A549 (cell line): ENCODE measurements at regions not wholly inside any gene's neighbourhood (a gene's known extent, or its start where the extent isn't known, plus 50 kb on each side); places are given as distances from the start of the nearest gene placed in this dataset.

Source experiments
- ATAC-seq, 2 experiments: fragments of 200-7000 bp in 1 of 2; fragments of >200 bp in 1 of 2; cut with Nextera tagmentation in 1 of 2; cut with Tn5 transposase in 1 of 2; 3 replicates each; pipeline versions ENCODE4 v1.8.0 to v1.9.1; 2018 to 2020; ENCODE audit warnings: mild to moderate bottlenecking in 1 of 2, moderate library complexity in 1 of 2
- CTCF ChIA-PET: fragments of 300-600 bp; sonication (Branson Sonifier 250); formaldehyde crosslinking; extraction: SDS; loops from one replicate; lab custom pipeline; 2021; ENCODE audit warnings: antibody characterized with exemption, inconsistent platforms; lab: Yijun Ruan, JAX
- POLR2A ChIA-PET: fragments of 350-600 bp; formaldehyde crosslinking; extraction: SDS; loops from one replicate; lab custom pipeline; 2021; ENCODE audit warnings: antibody characterized with exemption, inconsistent platforms; lab: Yijun Ruan, JAX
- DNase-seq, 2 experiments: peaks; one replicate each; pipeline versions ENCODE4 v3.0.0 to v3.0.0-alpha.2; 2011 to 2016; ENCODE audit warnings: low read depth in 1 of 2, low spot score in 1 of 2
- FAIRE-seq: peaks from 2 replicates; lab custom pipeline; 2011; peaks lifted over from hg19 to GRCh38; lab: Jason Lieb, UNC
- H3K27ac ChIP-seq, 2 experiments: fragments of >200 bp; sonication (Bioruptor Twin); formaldehyde crosslinking; 3 replicates each; pipeline ENCODE4 v1.5.1; 2016 to 2017
- H3K4me1 ChIP-seq: fragments of >200 bp; sonication (Bioruptor Twin); formaldehyde crosslinking; 3 replicates; pipeline ENCODE4 v1.6.1; 2016
- H3K4me2 ChIP-seq: fragments of >200 bp; sonication (Bioruptor Twin); formaldehyde crosslinking; 3 replicates; pipeline ENCODE4 v1.6.1; 2016
- H3K4me3 ChIP-seq: fragments of >200 bp; sonication (Bioruptor Twin); formaldehyde crosslinking; 3 replicates; pipeline ENCODE4 v1.5.1; 2016
- H3K9me3 ChIP-seq: fragments of >200 bp; sonication (Bioruptor Twin); formaldehyde crosslinking; 3 replicates; pipeline ENCODE4 v1.6.1; 2016
- ATOH8 ChIP-seq: fragments of 250-450 bp; sonication (Bioruptor Pico); IDR thresholded peaks from 2 replicates; pipeline ENCODE4 v1.5.0; 2020; ENCODE audit warnings: low read depth, mild to moderate bottlenecking, moderate library complexity
- BHLHE40 ChIP-seq: IDR thresholded peaks from 2 replicates; pipeline ENCODE4 v1.6.1; 2012; ENCODE audit warnings: low read depth, low read length, inconsistent platforms
- CBX8 ChIP-seq: fragments of 200-600 bp; sonication (generic); IDR thresholded peaks from 2 replicates; pipeline ENCODE4 v1.6.1; 2016
- CHD2 ChIP-seq: fragments of 150-350 bp; IDR thresholded peaks from 2 replicates; pipeline ENCODE4 v1.6.1; 2014; ENCODE audit warnings: low read length; ENCODE audit not compliant: partially characterized antibody
- CHD4 ChIP-seq: fragments of 200-600 bp; sonication (generic); IDR thresholded peaks from 2 replicates; pipeline ENCODE4 v1.6.1; 2016; ENCODE audit warnings: antibody characterized with exemption, mild to moderate bottlenecking, borderline replicate concordance
- CTCF ChIP-seq: fragments of >200 bp; sonication (Bioruptor Twin); formaldehyde crosslinking; IDR thresholded peaks from 3 replicates; pipeline ENCODE4 v1.5.1; 2016
- E2F6 ChIP-seq: IDR thresholded peaks from 2 replicates; pipeline ENCODE4 v1.6.1; 2012; ENCODE audit warnings: low read depth, borderline replicate concordance
- EHF ChIP-seq: fragments of 250-450 bp; sonication (Bioruptor Pico); IDR thresholded peaks from 2 replicates; pipeline ENCODE4 v1.5.0; 2020; ENCODE audit warnings: mild to moderate bottlenecking
- EP300 ChIP-seq, 2 experiments: fragments of >200 bp; sonication (Bioruptor Twin); formaldehyde crosslinking; IDR thresholded peaks; 2 replicates in 1 of 2; 3 replicates in 1 of 2; pipeline ENCODE4 v1.6.1; 2016 to 2017
- ESRRA ChIP-seq: fragments of 150-350 bp; IDR thresholded peaks from 2 replicates; pipeline ENCODE4 v1.6.1; 2014; ENCODE audit warnings: mild to moderate bottlenecking, low read length, borderline replicate concordance
- FOSL2 ChIP-seq, 2 experiments: fragments of 450-650 bp in 1 of 2; fragments of >200 bp in 1 of 2; sonication (Bioruptor Twin) in 1 of 2; formaldehyde crosslinking; IDR thresholded peaks; 2 replicates each; pipeline versions ENCODE4 v1.5.0 to v1.6.1; 2016 to 2020; ENCODE audit warnings: mild to moderate bottlenecking in 1 of 2, moderate library complexity in 1 of 2
- FOXS1 ChIP-seq: fragments of 250-450 bp; sonication (Bioruptor Pico); IDR thresholded peaks from 2 replicates; pipeline ENCODE4 v1.5.0; 2020; ENCODE audit warnings: mild to moderate bottlenecking, moderate library complexity
- HEYL ChIP-seq: fragments of 250-450 bp; sonication (Bioruptor Pico); IDR thresholded peaks from 2 replicates; pipeline ENCODE4 v1.8.0; 2021; ENCODE audit warnings: mild to moderate bottlenecking, moderate library complexity
- HOXA7 ChIP-seq: fragments of 250-450 bp; sonication (Bioruptor Pico); IDR thresholded peaks from 2 replicates; pipeline ENCODE4 v1.5.0; 2020; ENCODE audit warnings: mild to moderate bottlenecking, moderate library complexity
- HOXB13 ChIP-seq: fragments of 250-450 bp; sonication (Bioruptor Pico); IDR thresholded peaks from 2 replicates; pipeline ENCODE4 v1.5.0; 2020; ENCODE audit warnings: low read depth, mild to moderate bottlenecking, moderate library complexity
- KDM1A ChIP-seq: fragments of 200-600 bp; sonication (generic); IDR thresholded peaks from 2 replicates; pipeline ENCODE4 v1.6.1; 2016; ENCODE audit warnings: low read depth, mild to moderate bottlenecking
- KDM5A ChIP-seq: fragments of 200-600 bp; sonication (generic); IDR thresholded peaks from 2 replicates; pipeline ENCODE4 v1.6.1; 2016; ENCODE audit warnings: antibody characterized with exemption, mild to moderate bottlenecking
- MYC ChIP-seq: IDR thresholded peaks from 2 replicates; pipeline ENCODE4 v1.6.1; 2012; ENCODE audit warnings: mild to moderate bottlenecking, inconsistent platforms, low read length, improper control_type of control experiment, borderline replicate concordance
- NPAS2 ChIP-seq: fragments of 250-450 bp; sonication (Bioruptor Pico); IDR thresholded peaks from 2 replicates; pipeline ENCODE4 v1.8.0; 2022; ENCODE audit warnings: mild to moderate bottlenecking, moderate library complexity, borderline replicate concordance
- POLR2AphosphoS2 ChIP-seq: conservative IDR thresholded peaks from 2 replicates; pipeline ENCODE4 v1.6.1; 2012; ENCODE audit warnings: low read length, improper control_type of control experiment, inconsistent platforms
- RAD21 ChIP-seq, 2 experiments: fragments of >200 bp in 1 of 2; sonication (Bioruptor Twin) in 1 of 2; formaldehyde crosslinking in 1 of 2; IDR thresholded peaks in 1 of 2; conservative IDR thresholded peaks in 1 of 2; 2 replicates in 1 of 2; 3 replicates in 1 of 2; pipeline ENCODE4 v1.6.1; 2012 to 2018; ENCODE audit warnings: inconsistent platforms in 1 of 2
- SMC3 ChIP-seq: fragments of >200 bp; sonication (Bioruptor Twin); formaldehyde crosslinking; IDR thresholded peaks from 3 replicates; pipeline ENCODE4 v1.6.1; 2018; ENCODE audit warnings: inconsistent platforms
- USF2 ChIP-seq: fragments of 450-650 bp; IDR thresholded peaks from 2 replicates; pipeline ENCODE4 v1.6.1; 2014; ENCODE audit warnings: antibody characterized with exemption
- WGBS: methylation state at CpG from one replicate; pipeline ENCODE4 v1.1.6; 2017; ENCODE audit errors: missing lambda C conversion rate; 5-methylcytosine and 5-hydroxymethylcytosine counted together

- no peak overlapping the region for H3K4me2 ChIP-seq
- no peaks in the 10 kb centered on the region for H3K4me1 ChIP-seq
- CTCF ChIA-PET = no interaction called here
- DNase-seq (no peak), ATAC-seq (no peak), FAIRE-seq (no peak)
- no peak overlapping the region for H3K4me3 ChIP-seq
- POLR2A ChIA-PET = no interaction called here
- no peak for TF ChIP-seq RAD21 (conservative IDR thresholded peaks at IDR 0.05 in 1 of 2, IDR thresholded peaks at IDR 0.05 in 1 of 2)
- TF ChIP-seq CHD4 = no peak
- TF ChIP-seq POLR2AphosphoS2 = no peak
- TF ChIP-seq HOXB13 (CRISPR knock-in tag) = no peak
- TF ChIP-seq KDM5A = no peak
- no peak for TF ChIP-seq FOXS1 (CRISPR knock-in tag)
- no peak for TF ChIP-seq SMC3
- TF ChIP-seq MYC = no peak
- TF ChIP-seq USF2 = no peak
- no peak for TF ChIP-seq FOSL2 (IDR thresholded peaks at IDR 0.05)
- no peak for TF ChIP-seq FOSL2 (CRISPR knock-in tag; IDR thresholded peaks at IDR 0.05)
- no peak for TF ChIP-seq CTCF
- no peak for TF ChIP-seq CHD2
- no peak for TF ChIP-seq CBX8
- TF ChIP-seq BHLHE40 = no peak
- TF ChIP-seq E2F6 = no peak
- TF ChIP-seq HOXA7 = no peak
- no peak for TF ChIP-seq ATOH8 (CRISPR knock-in tag)
- TF ChIP-seq EP300 (IDR thresholded peaks at IDR 0.05) = no peak
- no peak overlapping the region for H3K27ac ChIP-seq
- H3K9me3 ChIP-seq = no peaks in the 10 kb centered on the region
Measured at GRCh38 chr9:19643875-19644274, 145.0 kb downstream of the SLC24A2 start.

- FAIRE-seq (no peak), DNase-seq (no peak)
Measured at GRCh38 chr9:19642256-19642655, 146.6 kb downstream of the SLC24A2 start.

More at GRCh38 chr9:19642256-19642655, 146.6 kb downstream of the SLC24A2 start:
- Histone ChIP-seq H3K9me3 (no peaks in the 10 kb centered on the region), H3K4me2 (no peak overlapping the region)
- 28% methylated on average over 2 of the region's 2 CpGs for WGBS
- CTCF ChIA-PET = interaction anchor here (0.6 kb wide), 1 partner anchor 27 kb away, joined by 4 read pairs; no protein-coding TSS in a partner anchor
- TF ChIP-seq BHLHE40 (no peak), FOSL2 (IDR thresholded peaks at IDR 0.05) (no peak), FOSL2 (CRISPR knock-in tag; IDR thresholded peaks at IDR 0.05) (no peak), CHD2 (no peak), HOXA7 (no peak), ESRRA (no peak), HEYL (CRISPR knock-in tag) (no peak), EHF (CRISPR knock-in tag) (no peak), KDM1A (no peak), NPAS2 (CRISPR knock-in tag) (no peak), SMC3 (no peak)
- TF ChIP-seq, all 56 proteins: peak for 0
- Histone ChIP-seq H3K4me3 (no peak overlapping the region), H3K4me1 (no peaks in the 10 kb centered on the region), H3K27ac (no peak overlapping the region)
- peak; percentile 47 to 61; a peak in 4 of 6 replicates for ATAC-seq
- POLR2A ChIA-PET = no interaction called here
